CD4-positive, alpha-beta T cell treated with Interferon gamma for 1 hour (primary cell): ENCODE measurements at regions not wholly inside any gene's neighbourhood (a gene's known extent, or its start where the extent isn't known, plus 50 kb on each side); places are given as distances from the start of the nearest gene placed in this dataset.
"Not testable (repeated sequence)": the region's sequence is repeated elsewhere in the genome, so short reads cannot be mapped to it uniquely, and the experiment has no call there.

Experiments used
- DNase-seq: peaks from one replicate; pipeline ENCODE4 v3.0.0-alpha.2; 2020

DNA sequence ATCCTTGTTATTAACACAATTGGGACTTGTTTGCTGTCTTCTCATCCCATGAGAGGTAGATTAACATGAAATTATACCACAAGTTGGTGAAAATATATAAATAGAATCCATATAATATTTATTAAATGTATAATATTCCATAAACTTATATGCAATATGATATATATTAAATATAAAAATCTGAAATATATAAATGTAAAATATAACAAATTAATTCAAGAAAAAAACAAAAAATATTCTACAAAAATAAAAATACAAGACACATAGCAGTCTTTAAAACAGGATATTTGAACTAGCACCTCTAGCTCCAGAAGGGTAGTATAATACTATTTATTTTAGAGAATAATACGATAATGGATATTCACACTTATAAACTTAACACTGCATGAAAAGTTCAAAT is 603.3 kb upstream of the FLRT2 start:
- DNase-seq, result no peak

DNA sequence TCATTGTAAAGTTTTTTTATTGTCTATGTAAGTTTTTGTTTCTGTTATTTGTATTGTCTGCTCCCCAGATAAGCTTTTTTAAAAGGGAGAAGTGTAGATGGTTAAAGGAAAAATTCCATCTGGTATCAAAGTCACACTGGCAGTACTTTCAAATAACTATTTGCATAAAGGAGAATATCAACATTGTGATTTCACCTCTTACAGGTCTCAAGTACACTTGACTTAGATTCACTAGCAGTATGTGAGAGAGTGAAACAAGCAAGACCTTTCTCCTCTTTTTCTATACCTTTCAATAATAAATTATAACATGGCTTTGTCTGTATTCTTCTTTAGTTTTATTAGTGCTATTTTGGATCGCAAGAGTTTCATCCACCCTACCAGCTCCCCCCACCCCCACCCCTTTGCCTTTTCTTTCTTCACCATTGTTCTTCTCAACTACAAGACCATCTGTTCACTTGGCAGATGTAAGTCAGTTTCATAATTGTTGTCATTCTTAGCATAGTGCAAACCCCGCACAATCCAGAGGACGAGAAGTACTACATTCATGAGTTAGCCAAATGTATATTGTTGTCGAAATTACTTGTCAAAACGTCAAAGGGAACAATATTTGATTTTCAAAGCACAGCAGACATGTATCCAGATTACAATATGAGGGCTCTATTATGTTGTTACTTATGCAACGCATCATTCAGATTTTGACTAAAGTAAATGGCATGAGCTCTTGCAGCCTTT is 602.7 kb upstream of the FLRT2 start:
- no peak for DNase-seq

DNA sequence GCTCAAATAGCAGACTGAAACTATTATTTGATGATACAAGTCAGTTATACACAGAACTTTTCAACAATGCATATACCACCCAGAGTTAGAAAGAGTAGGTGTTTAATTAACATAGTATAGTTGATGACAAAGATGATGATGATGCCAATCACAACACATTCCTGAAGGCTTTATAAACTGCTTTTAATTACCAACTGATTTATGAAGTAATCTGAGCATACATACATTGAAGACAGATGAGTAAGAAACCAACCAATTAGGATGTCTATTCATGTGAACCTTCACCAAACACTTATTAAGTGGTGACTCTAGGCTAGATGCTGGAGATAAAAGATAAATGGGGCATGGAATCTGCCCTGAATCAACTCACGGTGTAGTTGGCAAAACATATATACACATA is 600.9 kb upstream of the FLRT2 start:
- DNase-seq, result no peak

DNA sequence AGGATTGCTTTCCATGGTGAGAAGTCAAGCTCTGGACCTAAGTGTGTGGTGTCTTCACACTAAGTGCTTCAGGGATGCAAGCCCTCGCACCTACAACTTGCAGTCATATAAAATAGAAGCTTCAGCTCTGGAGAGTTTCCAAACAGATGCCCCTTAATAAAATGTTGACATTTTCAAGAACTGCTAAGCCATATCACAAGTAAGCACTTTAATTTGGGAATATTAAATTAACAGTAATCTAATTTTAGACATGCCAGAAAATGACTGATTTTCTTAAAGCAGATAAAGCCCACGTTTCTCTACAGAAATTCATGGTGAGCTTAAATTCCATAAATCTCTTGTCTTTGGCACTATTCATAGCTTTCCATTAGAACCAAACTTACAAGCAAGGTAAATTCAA is 600.1 kb upstream of the FLRT2 start:
- no peak for DNase-seq

DNA sequence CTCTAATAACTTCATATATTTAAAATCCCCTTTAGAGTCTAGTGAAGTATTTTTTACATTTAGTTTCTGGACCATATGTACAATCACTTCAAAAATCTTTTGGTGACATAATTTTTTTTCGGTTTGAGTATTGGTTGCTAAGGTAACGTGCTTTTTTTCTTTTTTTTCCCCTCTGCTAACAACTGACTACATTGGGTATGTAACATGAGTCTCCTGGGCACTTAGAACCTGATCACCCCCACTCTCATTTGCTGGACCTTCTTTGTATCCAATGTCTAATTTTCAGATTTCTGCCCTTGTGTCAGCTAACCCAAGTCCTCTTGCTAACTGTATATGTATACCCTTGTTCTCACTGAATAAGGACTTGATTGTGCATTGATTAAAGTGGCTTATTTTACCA is 592.9 kb upstream of the FLRT2 start:
- DNase-seq, result no peak

DNA sequence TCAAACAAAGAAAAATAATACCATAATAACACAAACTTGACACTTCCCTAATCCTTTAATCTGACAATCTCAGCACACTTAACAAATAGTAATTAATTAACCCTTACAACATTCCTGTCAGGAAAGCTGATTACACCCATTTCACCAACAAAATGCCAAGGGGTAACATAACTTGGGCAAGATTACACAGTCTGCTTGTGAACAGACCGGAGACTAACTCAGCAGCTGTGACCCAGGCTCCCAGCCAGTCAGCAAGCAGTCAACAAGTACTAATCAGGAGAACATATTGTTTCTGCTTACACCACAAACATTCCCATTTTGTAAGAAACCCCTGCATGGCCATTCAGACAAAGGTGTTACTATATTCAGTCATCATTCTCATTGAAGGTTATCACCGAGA is 592.5 kb upstream of the FLRT2 start:
- no peak for DNase-seq

DNA sequence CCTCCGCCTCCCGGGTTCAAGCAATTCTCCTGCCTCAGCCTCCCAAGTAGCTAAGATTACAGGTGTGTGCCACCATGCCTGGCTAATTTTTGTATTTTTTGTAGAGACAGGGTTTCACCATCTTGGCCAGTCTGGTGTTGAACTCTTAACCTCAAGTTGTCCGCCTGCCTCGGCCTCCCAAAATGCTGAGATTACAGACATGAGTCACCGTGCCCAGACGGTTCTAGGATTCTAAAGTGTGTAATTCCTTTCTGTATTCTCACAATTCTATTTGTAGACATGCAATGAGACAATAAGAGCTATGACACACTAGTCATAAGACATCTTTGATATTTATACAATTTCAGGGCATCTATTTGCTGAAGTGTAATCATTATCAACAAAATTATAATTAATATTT is 585.0 kb upstream of the FLRT2 start:
- not testable (repeated sequence) for DNase-seq

DNA sequence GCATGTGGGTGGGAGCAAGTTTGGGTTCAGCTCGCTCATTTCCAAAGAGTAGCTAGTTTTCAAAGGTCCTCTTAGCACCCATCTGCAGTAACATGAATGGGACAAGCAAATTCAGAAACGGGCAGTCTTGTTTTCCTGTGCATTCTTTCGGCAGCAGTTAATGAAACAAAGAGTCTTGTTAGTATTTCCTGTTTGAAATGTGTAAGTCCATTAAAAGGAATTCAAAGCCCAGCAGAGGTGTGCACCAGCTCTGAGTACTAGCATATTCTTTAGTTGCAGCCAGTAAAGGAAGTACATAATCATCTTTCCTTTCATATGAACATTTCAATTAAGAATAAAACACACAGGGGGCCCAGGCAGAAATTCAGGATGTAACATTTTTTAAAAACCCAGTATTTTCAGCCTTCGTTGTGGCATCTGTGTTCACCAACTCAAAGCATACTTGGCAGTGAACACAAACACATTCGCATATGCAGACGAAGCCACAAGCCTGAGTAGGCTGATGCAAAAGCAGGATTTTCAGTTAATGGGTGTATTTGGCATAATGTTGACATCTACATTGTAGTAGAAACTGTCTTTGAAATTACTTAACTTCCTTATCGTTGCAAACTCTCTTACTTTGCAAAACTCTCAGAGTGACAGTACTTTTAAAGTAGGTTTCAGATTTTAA is 570.0 kb upstream of the FLRT2 start:
- no peak for DNase-seq

DNA sequence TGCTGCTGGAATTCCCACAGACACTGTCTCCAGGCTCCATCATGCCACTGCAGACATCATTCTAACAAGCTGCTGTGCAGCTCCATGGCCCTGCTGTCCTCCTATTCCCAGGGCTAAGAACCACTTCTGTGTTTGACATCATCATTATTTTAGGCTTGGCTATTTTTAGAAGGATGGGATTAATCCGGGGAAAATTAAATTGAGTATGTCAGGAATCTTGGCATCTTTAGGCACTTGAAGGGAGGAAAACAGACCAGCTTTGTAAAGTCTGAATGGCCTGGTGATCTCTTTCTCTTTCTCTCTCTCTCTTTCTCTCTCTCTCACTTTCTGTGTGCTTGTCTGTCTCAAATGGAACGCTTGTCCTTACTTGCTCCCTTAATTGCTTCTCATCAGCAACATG is 568.3 kb upstream of the FLRT2 start:
- no peak for DNase-seq

DNA sequence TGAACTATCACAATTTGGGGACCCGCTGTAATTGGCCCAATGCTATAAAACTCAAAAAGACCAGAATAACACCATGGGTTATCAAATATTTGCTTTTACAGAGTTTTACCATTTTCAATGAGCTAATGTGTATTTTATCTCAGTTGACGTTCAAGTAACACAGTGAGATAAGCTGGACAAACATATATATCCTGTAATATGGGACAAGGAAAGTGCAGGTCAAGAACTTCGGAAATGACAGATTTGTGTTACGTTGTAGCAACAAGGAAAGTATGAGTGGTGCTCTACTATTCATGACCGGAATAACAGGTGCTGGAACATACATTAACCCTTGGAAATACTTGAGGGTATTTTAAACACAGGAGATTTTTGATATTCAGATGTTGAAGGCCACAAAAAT is 566.4 kb upstream of the FLRT2 start:
- DNase-seq, result no peak

DNA sequence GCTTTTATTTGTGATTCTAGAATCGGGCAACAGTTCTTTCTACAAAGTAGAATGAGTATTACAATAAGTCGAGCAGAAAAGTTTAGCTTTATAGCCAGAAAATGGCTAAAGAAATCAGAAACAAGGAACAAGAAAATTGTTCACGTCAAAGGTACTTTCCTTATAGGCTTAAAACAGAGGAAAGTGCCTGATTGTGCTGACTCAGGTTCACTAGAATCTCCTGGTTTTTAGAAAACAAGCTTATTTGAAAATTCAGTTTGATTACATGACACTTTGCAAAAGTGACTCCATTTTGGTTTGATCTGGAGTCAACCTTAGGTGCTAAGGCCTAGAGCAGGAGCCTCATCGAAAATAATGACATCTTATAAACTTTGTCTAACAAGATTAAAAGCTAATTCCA is 564.7 kb upstream of the FLRT2 start:
- no peak for DNase-seq

DNA sequence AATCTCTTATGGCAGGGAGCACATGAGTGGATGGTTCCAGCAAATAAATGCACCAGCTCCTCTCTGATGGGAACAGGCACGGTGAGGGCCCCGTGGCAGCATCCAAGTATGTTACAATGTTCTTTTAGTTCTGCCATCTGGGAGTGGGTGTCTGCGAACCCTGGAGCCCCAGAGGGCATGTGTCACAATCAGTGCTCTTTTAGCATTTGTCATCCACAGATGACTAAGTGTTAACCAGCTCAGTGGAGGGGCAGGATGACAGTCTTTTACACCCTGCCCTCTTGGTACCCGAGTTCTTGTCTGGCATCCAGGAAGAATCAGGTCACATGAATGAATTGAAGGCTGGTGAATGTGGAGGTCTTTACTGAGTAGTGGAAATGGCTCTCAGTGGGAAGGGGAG is 560.4 kb upstream of the FLRT2 start:
- DNase-seq, result no peak

DNA sequence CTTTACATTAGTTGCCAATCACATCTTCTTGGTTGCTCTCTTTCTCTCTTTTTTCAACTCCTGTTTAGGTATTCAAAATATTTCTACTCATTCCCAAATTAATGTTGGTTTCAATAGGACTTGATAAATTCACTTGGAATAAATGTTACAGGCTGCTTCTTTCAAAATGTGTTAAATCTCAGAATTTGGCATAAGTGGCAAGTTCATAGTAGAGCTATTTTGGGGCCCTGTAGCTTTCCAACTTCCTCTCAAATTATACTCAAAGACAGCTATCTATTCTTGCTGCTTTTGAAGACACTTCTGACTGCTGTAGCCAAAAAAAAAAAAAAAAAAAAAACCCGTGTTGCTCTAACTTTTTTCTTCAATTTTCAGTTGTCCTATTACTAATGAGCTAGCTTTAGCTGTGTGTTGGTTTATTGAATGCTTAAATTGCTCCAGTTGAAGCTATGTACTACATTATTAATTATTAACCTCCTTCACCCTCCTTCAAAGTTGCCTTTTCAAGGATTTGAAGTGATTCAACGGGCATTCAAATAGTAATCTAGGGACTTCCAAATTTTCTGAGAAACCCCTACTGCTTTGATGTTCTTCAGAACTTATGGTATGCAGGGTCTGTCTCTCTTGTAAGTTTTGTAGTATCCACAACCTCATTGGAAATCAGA is 554.6 kb upstream of the FLRT2 start:
- no peak for DNase-seq

DNA sequence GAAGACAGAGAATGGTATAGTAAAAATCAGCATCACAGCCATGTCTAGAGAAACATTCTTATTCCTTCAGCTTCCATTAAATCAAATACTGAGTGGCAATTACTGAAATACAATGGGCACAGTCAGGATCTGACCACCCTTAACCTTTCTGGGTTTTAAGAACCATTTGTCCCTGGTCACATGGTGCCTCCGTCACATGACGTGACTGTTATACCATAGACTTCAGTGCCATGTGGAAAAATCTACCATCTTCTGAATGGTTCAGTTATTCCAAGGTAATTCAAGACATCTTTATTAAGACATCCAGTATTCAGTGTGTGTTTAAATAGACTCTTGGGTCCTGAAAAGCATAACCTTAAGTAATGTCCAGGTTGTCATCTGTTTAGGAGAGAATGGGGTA is 553.1 kb upstream of the FLRT2 start:
- DNase-seq, result no peak

DNA sequence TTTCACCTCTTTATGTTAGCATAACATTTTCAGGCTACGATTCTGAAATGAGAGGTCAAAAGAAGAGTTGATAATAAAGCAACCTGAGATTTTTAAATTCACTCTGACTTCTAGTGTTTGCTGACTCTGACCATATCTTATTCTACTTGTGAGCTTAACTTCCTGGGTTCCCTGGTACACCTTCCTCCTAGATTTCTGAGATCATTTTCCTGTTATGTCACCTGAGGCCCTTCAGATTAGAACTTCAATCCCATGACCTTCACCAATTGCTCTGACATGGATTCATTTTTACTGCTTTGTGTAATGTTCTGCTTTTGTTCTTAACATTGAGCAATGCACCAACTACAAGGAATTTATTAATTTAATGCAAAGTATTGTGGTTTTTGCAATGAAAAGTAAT is 542.9 kb upstream of the FLRT2 start:
- DNase-seq, result no peak

DNA sequence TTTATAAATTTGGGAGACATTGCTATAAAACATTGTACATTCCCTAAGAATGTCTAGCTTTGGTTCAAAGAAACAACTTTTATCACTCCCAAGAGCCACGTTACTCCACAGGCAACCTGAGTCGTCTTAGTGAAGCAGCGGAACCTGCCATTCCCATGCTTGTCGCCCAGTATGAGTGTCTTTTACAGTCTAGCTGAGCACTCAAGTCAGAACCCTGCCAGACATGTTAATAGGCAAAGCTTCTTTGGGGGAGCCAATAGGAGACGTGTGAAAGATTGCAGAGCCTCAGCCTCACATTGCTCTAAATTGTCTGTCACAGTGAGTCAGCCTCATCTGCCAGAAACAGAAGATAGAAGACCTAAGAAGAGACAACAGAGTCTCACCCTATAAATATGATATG is 541.6 kb upstream of the FLRT2 start:
- DNase-seq, result no peak

DNA sequence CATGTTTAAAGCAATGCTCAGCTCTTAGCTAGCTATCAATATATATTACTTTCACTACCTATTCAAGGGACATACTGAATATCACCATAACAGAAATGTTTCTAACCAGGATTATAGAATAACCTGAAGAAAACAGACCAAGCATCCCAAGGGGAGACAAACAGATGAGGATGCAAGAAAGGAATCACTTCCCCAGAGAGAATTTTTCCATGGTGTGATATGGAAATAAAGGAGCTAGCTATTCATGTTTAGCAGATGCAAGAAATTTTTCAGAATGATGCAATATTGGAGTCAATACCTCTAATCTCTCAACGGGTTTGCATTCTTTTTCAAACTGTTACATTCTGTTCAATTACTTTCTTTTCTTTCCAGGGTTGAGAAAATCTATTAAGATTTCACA is 538.9 kb upstream of the FLRT2 start:
- no peak for DNase-seq

DNA sequence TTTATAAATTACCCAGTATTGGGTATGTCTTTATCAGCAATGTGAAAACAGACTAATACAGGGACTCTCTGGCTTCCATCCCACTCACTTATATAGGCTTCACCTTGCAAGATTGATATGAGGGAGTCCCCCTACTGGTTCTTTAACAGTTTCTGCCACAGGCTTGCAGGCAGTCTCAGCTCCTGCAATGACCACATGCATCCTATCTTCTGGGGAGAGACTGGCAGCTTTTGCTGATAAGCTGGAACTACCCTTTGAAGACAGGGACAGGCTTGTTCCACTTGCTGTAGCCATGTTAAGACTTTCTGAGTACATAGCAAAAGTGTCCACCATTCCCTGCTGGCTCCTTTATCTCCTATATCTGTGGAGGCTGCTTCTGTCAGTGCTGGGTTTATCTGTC is 531.7 kb upstream of the FLRT2 start:
- DNase-seq, result no peak

DNA sequence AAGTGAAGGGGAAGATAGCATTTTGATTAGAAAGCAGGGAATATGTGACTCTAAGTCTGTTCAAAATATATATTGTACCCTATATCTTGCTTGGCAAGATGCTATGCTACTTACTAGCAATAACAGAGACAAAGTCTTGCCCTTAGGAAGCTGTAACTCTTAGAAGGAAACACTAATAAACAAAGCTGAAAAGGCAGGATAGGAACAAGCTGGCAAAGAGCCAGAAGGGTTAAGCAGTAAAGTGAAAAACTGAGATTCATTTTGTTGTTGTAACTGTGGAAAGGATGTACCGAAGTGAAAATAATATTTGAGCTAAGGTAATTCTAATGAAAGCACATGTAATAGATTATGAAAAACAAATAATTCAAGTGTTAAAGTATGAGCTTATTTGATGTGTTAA is 527.1 kb upstream of the FLRT2 start:
- no peak for DNase-seq

DNA sequence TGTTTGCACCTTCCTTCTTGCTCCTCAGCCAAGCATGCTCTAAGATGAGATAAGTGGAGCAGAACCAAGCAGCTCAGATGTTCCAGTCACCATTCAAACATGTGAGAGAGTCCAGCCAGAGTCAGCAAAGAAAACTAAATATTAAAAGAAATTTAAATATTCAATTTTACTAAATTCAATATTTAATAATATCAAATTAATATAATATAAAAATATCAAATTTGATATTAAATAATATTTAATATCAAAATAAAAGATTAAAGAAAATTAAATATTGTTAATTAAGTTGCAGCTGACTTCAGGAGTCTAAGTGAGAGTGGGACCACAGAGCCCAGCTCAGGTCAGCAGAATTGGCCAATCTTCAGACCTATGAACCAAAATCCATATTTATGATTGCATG is 526.1 kb upstream of the FLRT2 start:
- DNase-seq, result no peak

DNA sequence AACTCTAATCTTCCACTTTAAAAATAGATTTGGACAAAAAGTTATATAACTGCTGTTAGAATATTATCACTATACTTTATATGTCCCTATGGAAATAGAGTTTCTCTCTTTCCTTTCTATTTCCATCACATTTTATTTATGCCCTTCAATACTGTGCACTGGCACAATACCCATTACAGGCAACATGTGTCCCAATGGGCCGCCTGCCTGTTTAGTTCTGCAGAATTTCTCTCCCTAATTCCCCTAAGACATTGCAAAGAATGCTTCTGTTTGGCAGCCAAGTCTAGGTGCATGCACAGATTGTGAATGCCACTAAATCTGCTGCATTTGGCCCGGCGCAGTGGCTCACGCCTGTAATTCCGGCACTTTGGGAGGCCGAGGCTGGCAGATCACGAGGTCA is 520.4 kb upstream of the FLRT2 start:
- no peak for DNase-seq

DNA sequence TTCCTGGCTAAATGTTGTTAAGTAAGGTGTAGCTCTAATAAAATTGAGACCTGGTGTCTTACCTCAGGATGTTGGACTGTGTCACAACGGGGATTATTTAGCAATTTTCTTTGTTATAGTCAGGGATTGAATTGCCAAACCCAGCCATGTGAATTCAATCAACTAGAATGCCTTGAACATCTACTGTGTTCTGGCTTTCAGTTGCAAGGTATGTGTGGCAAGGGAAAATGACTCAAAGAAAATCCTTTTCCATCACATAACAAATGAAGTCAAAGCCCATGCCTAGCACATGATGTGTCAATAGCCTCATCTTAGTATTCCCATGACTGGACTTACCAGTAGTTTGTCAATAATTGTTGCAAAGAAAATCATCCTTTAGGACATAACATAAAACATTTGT is 519.8 kb upstream of the FLRT2 start:
- no peak for DNase-seq

DNA sequence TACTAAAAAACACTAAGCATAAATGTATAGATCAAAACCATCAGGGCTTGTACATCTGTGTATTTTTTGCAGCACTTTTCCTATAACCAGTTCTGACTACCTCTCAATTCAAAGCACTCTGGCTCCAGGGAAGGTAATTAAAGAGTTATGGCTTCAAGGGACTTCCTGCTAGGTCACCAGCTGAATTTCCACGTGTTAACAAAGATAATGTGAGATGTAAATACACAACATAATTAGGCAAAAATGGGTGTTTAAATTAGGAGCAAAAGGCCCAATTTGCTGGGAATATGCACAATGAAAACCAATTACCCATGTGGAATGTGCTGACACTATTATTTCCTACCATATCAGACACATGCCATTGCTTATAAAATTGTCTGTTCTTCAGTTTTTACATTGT is 513.4 kb upstream of the FLRT2 start:
- no peak for DNase-seq

DNA sequence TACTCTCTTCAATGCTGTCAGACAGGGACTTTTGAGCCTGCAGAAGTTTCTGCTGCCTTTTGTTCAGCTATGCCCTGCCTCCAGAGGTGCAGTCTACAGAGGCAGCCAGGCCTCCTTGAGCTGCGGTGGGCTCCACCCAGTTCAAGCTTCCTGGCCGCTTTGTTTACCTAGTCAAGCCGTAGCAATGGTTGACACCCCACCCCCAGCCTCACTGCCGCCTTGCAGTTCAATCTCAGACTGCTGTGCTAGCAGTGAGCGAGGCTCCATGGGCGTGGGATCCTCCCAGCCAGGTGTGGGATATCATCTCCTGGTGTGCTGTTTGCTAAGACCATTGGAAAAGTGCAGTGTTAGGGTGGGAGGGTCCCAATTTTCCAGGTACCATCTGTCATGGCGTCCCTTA is 506.1 kb upstream of the FLRT2 start:
- not testable (repeated sequence) for DNase-seq

DNA sequence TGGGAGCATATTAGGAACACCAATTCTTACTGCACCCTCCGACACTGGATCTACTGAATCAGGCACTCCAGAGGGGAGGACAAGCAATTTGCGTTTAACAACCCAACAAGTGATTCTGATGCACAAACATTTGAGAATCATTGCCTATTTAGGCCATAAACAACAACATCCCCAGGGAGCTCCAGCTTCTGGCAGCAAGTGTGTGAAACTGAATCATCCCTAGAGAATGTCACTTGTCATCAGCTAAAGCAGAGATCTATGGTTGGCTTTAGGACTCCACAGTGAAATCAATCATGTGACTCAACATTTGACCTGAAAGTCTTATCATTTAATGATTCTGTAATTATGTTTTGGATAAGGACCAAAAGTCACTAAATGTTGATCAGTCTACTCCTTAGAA is 505.0 kb upstream of the FLRT2 start:
- no peak for DNase-seq
